B cell (primary cell): ENCODE measurements at regions not wholly inside any gene's neighbourhood (a gene's known extent, or its start where the extent isn't known, plus 50 kb on each side); places are given as distances from the start of the nearest gene placed in this dataset.

Experiments
- ATAC-seq: fragments of 200-7000 bp; cut with Tn5 transposase; one replicate; pipeline ENCODE4 v1.10.0; 2021; ENCODE audit warnings: low read depth, mild to moderate bottlenecking, moderate number of reproducible peaks, moderate library complexity
- CTCF ChIA-PET: fragments of 350-600 bp; sonication (Branson Sonifier 250); formaldehyde crosslinking; loops from one replicate; lab custom pipeline; 2021; ENCODE audit warnings: antibody characterized with exemption, inconsistent platforms; lab: Charles Lee
- POLR2A ChIA-PET: fragments of 350-600 bp; sonication (Branson Sonifier 250); formaldehyde crosslinking; loops from one replicate; lab custom pipeline; 2021; ENCODE audit warnings: antibody characterized with exemption; lab: Charles Lee
- DNase-seq: peaks from one replicate; pipeline ENCODE4 v3.0.0; 2013
- H2AFZ ChIP-seq: 2 replicates; pipeline ENCODE4 v1.6.1; 2012; ENCODE audit warnings: mild to moderate bottlenecking, low read depth, low read length; ENCODE audit not compliant: insufficient read depth, poor library complexity, severe bottlenecking
- H3K27ac ChIP-seq, 2 donors: 1 replicate in 1 of 2; 2 replicates in 1 of 2; pipeline ENCODE4 v1.5.1; 2012 to 2013; ENCODE audit warnings: low read length in 2 of 2, mild to moderate bottlenecking in 2 of 2, moderate library complexity in 1 of 2
- H3K27me3 ChIP-seq, 4 experiments: fragments of 200-600 bp in 1 of 4; sonication (generic) in 1 of 4; replicated peaks in 1 of 4; 1 replicate in 2 of 4; 2 replicates in 2 of 4; pipeline versions ENCODE4 v1.6.1 to v1.7.0; 2013 to 2016; ENCODE audit warnings: low read length in 3 of 4, mild to moderate bottlenecking in 2 of 4, mixed read lengths in 1 of 4, moderate library complexity in 1 of 4; ENCODE audit not compliant: insufficient read depth in 4 of 4, control insufficient read depth in 3 of 4; ENCODE audit errors: control extremely low read depth in 1 of 4
- H3K36me3 ChIP-seq, 2 experiments: replicated peaks in 1 of 2; 1 replicate in 1 of 2; 2 replicates in 1 of 2; pipeline versions ENCODE4 v1.6.1 to v1.7.1; 2013; ENCODE audit warnings: low read length in 1 of 2; ENCODE audit not compliant: insufficient read depth in 2 of 2, control insufficient read depth in 1 of 2; ENCODE audit errors: control extremely low read depth in 1 of 2, extremely low read depth in 1 of 2
- H3K4me1 ChIP-seq, 2 donors: fragments of 200-600 bp in 1 of 2; sonication (generic) in 1 of 2; 1 replicate in 1 of 2; 2 replicates in 1 of 2; pipeline versions ENCODE4 v1.5.1 to v1.6.1; 2013 to 2017; ENCODE audit warnings: low read length in 2 of 2; ENCODE audit not compliant: control insufficient read depth in 2 of 2, insufficient read depth in 2 of 2
- H3K4me2 ChIP-seq: replicated peaks from 2 replicates; pipeline ENCODE3; 2012; ENCODE audit warnings: mild to moderate bottlenecking, low read depth, low read length; ENCODE audit not compliant: poor library complexity, severe bottlenecking
- H3K4me3 ChIP-seq, 5 experiments: fragments of 200-600 bp in 1 of 5; sonication (generic) in 1 of 5; 1 replicate in 3 of 5; 2 replicates in 2 of 5; pipeline versions ENCODE4 v1.5.1 to v1.7.0; 2011 to 2016; ENCODE audit warnings: low read length in 4 of 5, mild to moderate bottlenecking in 4 of 5, low read depth in 2 of 5, control low read depth in 1 of 5, moderate library complexity in 1 of 5; ENCODE audit not compliant: insufficient read depth in 1 of 5; ENCODE audit errors: control extremely low read depth in 1 of 5, extremely low read depth in 1 of 5
- H3K79me2 ChIP-seq: fragments of 200-600 bp; sonication (generic); one replicate; pipeline ENCODE4 v1.6.0; 2016; ENCODE audit warnings: low read length; ENCODE audit not compliant: control insufficient read depth, insufficient read depth
- H3K9ac ChIP-seq: fragments of 200-600 bp; sonication (generic); 2 replicates; pipeline ENCODE4 v1.6.1; 2017; ENCODE audit warnings: mild to moderate bottlenecking, low read length, moderate library complexity
- H3K9me3 ChIP-seq, 3 donors: one replicate each; pipeline versions ENCODE4 v1.6.1 to v1.7.1; 2013; ENCODE audit warnings: low read length in 2 of 3; ENCODE audit not compliant: control insufficient read depth in 2 of 3, insufficient read depth in 1 of 3; ENCODE audit errors: control extremely low read depth in 1 of 3
- H4K20me1 ChIP-seq: 2 replicates; pipeline ENCODE4 v1.6.0; 2012; ENCODE audit warnings: mild to moderate bottlenecking, low read length; ENCODE audit not compliant: insufficient read depth, control insufficient read depth, poor library complexity, severe bottlenecking
- H3K27ac Mint-ChIP-seq: one replicate; pipeline ENCODE4 v1.8.0; 2021; ENCODE audit warnings: mixed read lengths
- H3K27me3 Mint-ChIP-seq: one replicate; pipeline ENCODE4 v1.8.0; 2021; ENCODE audit warnings: mixed read lengths
- H3K4me1 Mint-ChIP-seq: one replicate; pipeline ENCODE4 v1.8.0; 2021; ENCODE audit warnings: mixed read lengths
- H3K4me3 Mint-ChIP-seq: one replicate; pipeline ENCODE4 v1.8.0; 2021; ENCODE audit warnings: mixed read lengths
- H3K9me3 Mint-ChIP-seq: one replicate; pipeline ENCODE4 v1.8.0; 2022; ENCODE audit warnings: mixed read lengths; ENCODE audit not compliant: insufficient read depth
- EZH2 ChIP-seq: IDR thresholded peaks from 2 replicates; pipeline ENCODE4 v1.6.1; 2012; ENCODE audit warnings: borderline replicate concordance, low read depth, mild to moderate bottlenecking, moderate library complexity, low read length; ENCODE audit not compliant: insufficient read depth, poor library complexity, severe bottlenecking
- WGBS: methylation state at CpG from one replicate; pipeline ENCODE4 v1.1.5; 2013; ENCODE audit warnings: missing lambda C conversion rate; ENCODE audit not compliant: insufficient coverage; 5-methylcytosine and 5-hydroxymethylcytosine counted together
- intact Hi-C: fragments of 100-400 bp; cut with micrococcal nuclease; formaldehyde crosslinking; loops from one replicate; pipeline ENCODE4 v1.10.0; 2022
- TF ChIP-seq, protein P1 (sequence below): fragments of 200-600 bp; IDR thresholded peaks from one replicate; pipeline ENCODE4 v1.8.0; 2022; ENCODE audit warnings: antibody characterized with exemption, mild to moderate bottlenecking

DNA sequence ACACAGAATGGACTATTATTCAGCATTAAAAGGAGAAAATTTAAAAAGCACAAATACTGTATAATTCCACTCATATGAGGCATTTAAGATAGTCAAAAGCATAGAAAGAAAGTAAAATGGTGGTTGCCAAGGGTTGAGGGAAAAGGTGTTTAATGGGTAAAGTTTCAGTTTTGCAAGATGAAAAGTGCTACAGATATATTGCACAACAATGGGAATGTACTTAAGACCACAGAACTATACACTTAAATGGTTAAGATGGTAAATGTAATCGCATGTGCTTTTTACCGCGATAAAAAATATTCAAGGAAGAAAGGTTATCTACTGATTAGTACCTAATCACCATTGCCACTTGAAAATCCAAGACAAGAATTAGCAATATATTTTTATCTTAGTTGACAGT, 71.8 kb upstream of the NOX3 start:
- Histone ChIP-seq H4K20me1 (no peaks in the 10 kb centered on the region), H3K9me3 (no peaks in the 10 kb centered on the region), H3K36me3 (no peaks in the 10 kb centered on the region), H3K4me2 (no peak overlapping the region), H3K27me3 (no peaks in the 10 kb centered on the region), H2AFZ (no peak overlapping the region), H3K9ac (no peak overlapping the region), H3K4me3 (no peak overlapping the region), H3K27ac (no peak overlapping the region), H3K4me1 (peaks cover 3 to 4% of the 10 kb centered on the region in 2 donors), H3K79me2 (no peaks in the 10 kb centered on the region)
- no CpG with 5 or more reads among the region's 3 CpGs for WGBS
- intact Hi-C loops, result no loop called here
- DNase-seq (no peak), ATAC-seq (no peak)
- CTCF ChIA-PET, result no interaction called here
- Mint-ChIP-seq H3K4me1 (peaks cover 10% of the 10 kb centered on the region), H3K9me3 (no peaks in the 10 kb centered on the region), H3K4me3 (no peak overlapping the region), H3K27ac (no peak overlapping the region), H3K27me3 (no peaks in the 10 kb centered on the region)
- POLR2A ChIA-PET, result no interaction called here
- no peak for TF ChIP-seq EZH2
- TF ChIP-seq, protein P1, sequence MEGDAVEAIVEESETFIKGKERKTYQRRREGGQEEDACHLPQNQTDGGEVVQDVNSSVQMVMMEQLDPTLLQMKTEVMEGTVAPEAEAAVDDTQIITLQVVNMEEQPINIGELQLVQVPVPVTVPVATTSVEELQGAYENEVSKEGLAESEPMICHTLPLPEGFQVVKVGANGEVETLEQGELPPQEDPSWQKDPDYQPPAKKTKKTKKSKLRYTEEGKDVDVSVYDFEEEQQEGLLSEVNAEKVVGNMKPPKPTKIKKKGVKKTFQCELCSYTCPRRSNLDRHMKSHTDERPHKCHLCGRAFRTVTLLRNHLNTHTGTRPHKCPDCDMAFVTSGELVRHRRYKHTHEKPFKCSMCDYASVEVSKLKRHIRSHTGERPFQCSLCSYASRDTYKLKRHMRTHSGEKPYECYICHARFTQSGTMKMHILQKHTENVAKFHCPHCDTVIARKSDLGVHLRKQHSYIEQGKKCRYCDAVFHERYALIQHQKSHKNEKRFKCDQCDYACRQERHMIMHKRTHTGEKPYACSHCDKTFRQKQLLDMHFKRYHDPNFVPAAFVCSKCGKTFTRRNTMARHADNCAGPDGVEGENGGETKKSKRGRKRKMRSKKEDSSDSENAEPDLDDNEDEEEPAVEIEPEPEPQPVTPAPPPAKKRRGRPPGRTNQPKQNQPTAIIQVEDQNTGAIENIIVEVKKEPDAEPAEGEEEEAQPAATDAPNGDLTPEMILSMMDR, result no peak

DNA sequence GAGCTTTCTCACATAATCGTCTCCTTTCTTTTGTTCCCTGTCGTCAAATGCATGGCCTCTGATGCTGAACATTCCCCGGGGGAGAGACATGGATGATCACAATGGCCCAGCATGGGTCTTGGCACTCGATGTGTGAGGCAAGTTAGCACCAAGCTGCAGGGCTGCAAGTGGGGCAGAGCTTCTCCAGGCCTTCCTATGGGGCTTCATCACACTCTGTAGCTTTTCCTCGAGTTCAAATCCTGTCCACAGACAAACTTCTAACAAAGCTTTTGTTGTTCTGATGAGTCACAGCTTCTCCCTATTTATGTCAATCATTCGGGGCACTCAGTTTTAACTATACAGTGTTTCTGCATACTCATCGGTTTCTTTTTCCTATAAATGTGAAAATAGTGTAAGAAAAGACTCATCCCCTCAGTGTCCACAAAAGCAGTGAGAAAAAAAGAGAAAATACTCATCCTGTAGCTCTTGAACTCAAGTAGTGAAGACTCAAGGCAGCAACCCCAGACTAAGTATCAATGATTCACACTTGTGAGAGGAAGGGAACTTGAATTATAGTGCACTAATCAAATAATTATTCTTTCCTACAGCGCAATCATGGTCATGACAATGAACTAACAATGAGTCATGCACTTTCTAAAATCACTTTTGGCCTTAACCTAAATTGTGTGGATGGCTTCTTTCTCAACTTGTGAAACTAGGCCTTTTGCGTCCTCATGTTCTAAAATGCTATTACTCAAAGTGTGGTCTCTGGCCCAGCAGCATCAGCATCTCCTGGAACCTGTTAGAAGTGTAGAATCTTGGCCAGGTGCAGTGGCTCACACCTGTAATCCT, 68.4 kb upstream of the NOX3 start:
- H3K9ac ChIP-seq, result no peak overlapping the region
- Mint-ChIP-seq H3K9me3 (no peaks in the 10 kb centered on the region), H3K4me1 (peaks cover 3% of the 10 kb centered on the region), H3K27me3 (no peaks in the 10 kb centered on the region), H3K4me3 (no peak overlapping the region), H3K27ac (no peak overlapping the region)
- intact Hi-C loops, result no loop called here
- H3K4me1 ChIP-seq, result peaks cover 2% of the 10 kb centered on the region in 2 donors
- H2AFZ ChIP-seq, result no peak overlapping the region
- H3K36me3 ChIP-seq, result no peaks in the 10 kb centered on the region
- no peaks in the 10 kb centered on the region for H3K9me3 ChIP-seq
- no peaks in the 10 kb centered on the region for H4K20me1 ChIP-seq
- H3K4me3 ChIP-seq, result no peak overlapping the region
- WGBS, result 86% methylated on average over 6 of the region's 9 CpGs
- ATAC-seq (no peak), DNase-seq (no peak)
- TF ChIP-seq, protein P1, result no peak
- TF ChIP-seq EZH2, result no peak
- POLR2A ChIA-PET, result no interaction called here
- no peaks in the 10 kb centered on the region for H3K79me2 ChIP-seq
- no peak overlapping the region for H3K4me2 ChIP-seq
- H3K27me3 ChIP-seq, result no peaks in the 10 kb centered on the region
- H3K27ac ChIP-seq, result no peak overlapping the region
- CTCF ChIA-PET, result no interaction called here
